Lower leg skin (tissue), 3 donors: ENCODE measurements at regions not wholly inside any gene's neighbourhood (a gene's known extent, or its start where the extent isn't known, plus 50 kb on each side); places are given as distances from the start of the nearest gene placed in this dataset.

Experiments used
- CTCF ChIP-seq, 3 donors: fragments of 450-650 bp; IDR thresholded peaks; one replicate each; pipeline ENCODE4 v1.5.1; 2016; ENCODE audit warnings: antibody characterized with exemption in 3 of 3, mild to moderate bottlenecking in 3 of 3, moderate library complexity in 2 of 3
- POLR2A ChIP-seq, 2 donors: fragments of 450-650 bp; IDR thresholded peaks; one replicate each; pipeline ENCODE4 v1.6.1; 2016 to 2017; ENCODE audit warnings: antibody characterized with exemption in 2 of 2, mild to moderate bottlenecking in 1 of 2, moderate library complexity in 1 of 2

DNA sequence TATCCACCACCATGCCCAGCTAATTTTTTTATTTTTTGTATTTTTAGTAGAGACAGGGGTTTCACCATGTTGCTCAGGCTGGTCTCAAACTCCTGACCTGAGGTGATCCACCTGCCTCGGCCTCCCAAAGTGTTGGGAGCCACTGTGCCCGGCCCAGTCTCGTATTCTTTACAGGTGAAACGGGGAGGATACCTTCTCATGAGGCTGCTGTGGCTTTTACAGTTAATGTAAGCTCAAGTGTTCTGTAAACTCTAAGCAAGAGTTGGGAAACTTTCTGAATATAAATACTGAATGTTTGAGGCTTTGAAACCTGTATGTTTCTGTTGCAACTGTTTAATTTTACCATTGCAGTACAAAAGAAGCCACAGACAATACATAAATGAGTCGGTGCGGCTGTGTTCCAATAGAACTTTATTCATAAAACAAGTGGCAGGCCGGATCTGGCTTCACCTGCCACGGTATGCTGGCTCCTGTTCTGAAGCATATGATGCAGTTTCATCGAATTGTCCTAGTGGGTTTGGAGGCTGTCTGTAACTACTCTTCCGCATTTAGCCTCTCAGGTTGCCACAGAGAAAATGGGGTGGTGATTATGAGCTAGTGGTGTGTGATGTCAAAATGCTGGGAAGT, 192.5 kb upstream of the ZFP64 start:
- TF ChIP-seq CTCF (IDR thresholded peaks at IDR 0.05) = no peak
- TF ChIP-seq POLR2A (IDR thresholded peaks at IDR 0.05) = no peak
